Lower lobe of right lung (tissue), 2 donors: ENCODE measurements at regions not wholly inside any gene's neighbourhood (a gene's known extent, or its start where the extent isn't known, plus 50 kb on each side); places are given as distances from the start of the nearest gene placed in this dataset.
"Not testable (repeated sequence)": the region's sequence is repeated elsewhere in the genome, so short reads cannot be mapped to it uniquely, and the experiment has no call there.

Source experiments
- ATAC-seq, 2 donors: fragments of 200-7000 bp; cut with Tn5 transposase; one replicate each; pipeline ENCODE4 v1.9.1; 2020 to 2022; ENCODE audit warnings: mild to moderate bottlenecking in 2 of 2, moderate library complexity in 2 of 2
- DNase-seq: peaks from one replicate; pipeline ENCODE4 v3.0.0-alpha.2; 2020
- H3K27ac ChIP-seq: fragments of 200-600 bp; one replicate; pipeline ENCODE4 v1.8.0; 2022
- H3K27me3 ChIP-seq: fragments of 200-600 bp; one replicate; pipeline ENCODE4 v1.8.0; 2022; ENCODE audit warnings: low read depth
- H3K36me3 ChIP-seq: fragments of 200-600 bp; one replicate; pipeline ENCODE4 v1.8.0; 2022; ENCODE audit warnings: mild to moderate bottlenecking
- H3K4me1 ChIP-seq: fragments of 200-600 bp; one replicate; pipeline ENCODE4 v1.8.0; 2022
- H3K4me3 ChIP-seq: fragments of 200-600 bp; one replicate; pipeline ENCODE4 v1.8.0; 2022; ENCODE audit warnings: mild to moderate bottlenecking
- H3K9me3 ChIP-seq: fragments of 200-600 bp; one replicate; pipeline ENCODE4 v1.8.0; 2022
- CTCF ChIP-seq: fragments of 200-600 bp; IDR thresholded peaks from one replicate; pipeline ENCODE4 v1.8.0; 2022; ENCODE audit warnings: antibody characterized with exemption, mild to moderate bottlenecking
- intact Hi-C: fragments of 100-400 bp; cut with DNase I; formaldehyde crosslinking; loops from one replicate; pipeline ENCODE4 v1.11.0; 2022
- donor health status: DM: no; HTN: yes; CAD: no; lungs with severe emphysema.

GRCh38 chr1:30660241-30660640 lies 63.1 kb downstream of the MATN1 start:
- Histone ChIP-seq H3K27ac (no peak overlapping the region), H3K9me3 (no peaks in the 10 kb centered on the region), H3K4me3 (no peak overlapping the region), H3K36me3 (no peaks in the 10 kb centered on the region), H3K27me3 (peaks cover 16% of the 10 kb centered on the region), H3K4me1 (no peaks in the 10 kb centered on the region)
- DNase-seq (no peak), ATAC-seq (no peak)
- TF ChIP-seq CTCF: no peak
- intact Hi-C loops: no loop called here

DNA sequence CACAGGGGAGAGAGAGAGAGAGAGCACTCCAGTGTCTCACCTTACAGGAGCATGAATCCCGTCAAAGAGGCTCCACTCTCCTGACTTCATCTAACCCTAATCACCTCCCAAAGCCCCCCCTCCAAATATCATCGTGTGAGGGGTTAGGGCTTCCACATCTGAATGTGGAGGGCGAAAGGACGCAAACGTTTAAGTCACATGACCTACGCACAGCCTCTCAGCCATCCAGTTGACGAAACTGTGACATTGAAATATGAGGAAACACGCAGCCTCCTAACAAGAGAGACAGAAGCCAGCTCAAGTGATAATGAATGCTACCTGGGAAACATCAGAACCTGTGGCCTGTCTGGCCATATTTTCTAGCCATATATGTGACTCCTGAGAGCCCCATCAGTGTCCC lies 63.7 kb downstream of the MATN1 start:
- DNase-seq: no peak
- no peak for ATAC-seq
- intact Hi-C loops: no loop called here
- peaks cover 16% of the 10 kb centered on the region for H3K27me3 ChIP-seq
- no peak for TF ChIP-seq CTCF
- H3K4me1 ChIP-seq: no peaks in the 10 kb centered on the region
- no peak overlapping the region for H3K4me3 ChIP-seq
- no peak overlapping the region for H3K27ac ChIP-seq
- no peaks in the 10 kb centered on the region for H3K9me3 ChIP-seq
- no peaks in the 10 kb centered on the region for H3K36me3 ChIP-seq

DNA sequence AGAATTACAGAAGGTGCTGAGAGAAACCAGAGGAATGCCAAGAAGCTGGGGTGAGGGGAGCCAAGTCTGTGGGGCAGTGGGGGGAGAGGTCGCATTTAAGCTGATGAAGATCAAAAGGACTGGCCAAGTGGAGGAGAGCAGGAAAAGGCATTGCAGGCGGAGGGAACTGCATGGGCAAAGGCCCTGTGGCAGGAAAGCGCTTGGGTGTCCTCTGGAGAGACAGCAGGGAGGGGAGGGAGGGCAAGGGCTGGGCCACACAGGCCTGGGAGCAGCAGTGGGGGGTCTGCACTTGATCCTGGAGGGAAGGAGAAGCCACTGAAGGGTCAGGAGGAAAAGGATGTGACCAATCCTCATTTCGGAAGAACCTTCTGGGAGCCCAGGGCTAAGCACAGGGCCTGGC lies 65.0 kb downstream of the MATN1 start:
- H3K4me3 ChIP-seq, ATAC-seq, H3K4me1 ChIP-seq, DNase-seq, H3K9me3 ChIP-seq, intact Hi-C loops, H3K27ac ChIP-seq, H3K36me3 ChIP-seq: not testable (repeated sequence)
- H3K27me3 ChIP-seq: peaks cover 16% of the 10 kb centered on the region

GRCh38 chr1:30658014-30658336 lies 65.4 kb downstream of the MATN1 start:
- H3K27ac ChIP-seq: no peak overlapping the region
- H3K4me1 ChIP-seq: no peaks in the 10 kb centered on the region
- intact Hi-C loops: no loop called here
- H3K27me3 ChIP-seq: peaks cover 16% of the 10 kb centered on the region
- ATAC-seq: no peak
- no peak for TF ChIP-seq CTCF
- H3K36me3 ChIP-seq: no peaks in the 10 kb centered on the region
- no peak for DNase-seq
- H3K9me3 ChIP-seq: no peaks in the 10 kb centered on the region
- no peak overlapping the region for H3K4me3 ChIP-seq

GRCh38 chr1:30657131-30658013 lies 66.0 kb downstream of the MATN1 start:
- H3K4me3 ChIP-seq: no peak overlapping the region
- intact Hi-C loops: no loop called here
- no peak for DNase-seq
- H3K27me3 ChIP-seq: peaks cover 16% of the 10 kb centered on the region
- H3K36me3 ChIP-seq: no peaks in the 10 kb centered on the region
- no peak overlapping the region for H3K27ac ChIP-seq
- no peaks in the 10 kb centered on the region for H3K9me3 ChIP-seq
- no peak for TF ChIP-seq CTCF
- H3K4me1 ChIP-seq: no peaks in the 10 kb centered on the region
- peak in 1 of 2 donors; percentile 34 for ATAC-seq

GRCh38 chr1:30656171-30656940 lies 67.0 kb downstream of the MATN1 start:
- intact Hi-C loops: no loop called here
- no peak for ATAC-seq
- TF ChIP-seq CTCF: no peak

More at GRCh38 chr1:30656171-30656940, 67.0 kb downstream of the MATN1 start:
- Histone ChIP-seq H3K36me3 (no peaks in the 10 kb centered on the region), H3K27me3 (peaks cover 16% of the 10 kb centered on the region), H3K4me1 (no peaks in the 10 kb centered on the region), H3K9me3 (no peaks in the 10 kb centered on the region), H3K4me3 (no peak overlapping the region), H3K27ac (no peak overlapping the region)
- DNase-seq: no peak
